Left colon (tissue), 2 donors: ENCODE measurements at regions not wholly inside any gene's neighbourhood (a gene's known extent, or its start where the extent isn't known, plus 50 kb on each side); places are given as distances from the start of the nearest gene placed in this dataset.
A peak's percentile ranks its signal among the peaks of the same experiment; 100 is the strongest.

Experiments used
- ATAC-seq: fragments of 200-7000 bp; cut with Tn5 transposase; one replicate; pipeline ENCODE4 v1.9.1; 2020; ENCODE audit warnings: mild to moderate bottlenecking, moderate library complexity
- DNase-seq, 2 donors: peaks; one replicate each; pipeline ENCODE4 v3.0.0-alpha.2; 2020
- intact Hi-C, 2 donors: fragments of 100-400 bp; cut with DNase I in 1 of 2; cut with micrococcal nuclease in 1 of 2; formaldehyde crosslinking; loops; one replicate each; pipeline versions ENCODE4 v1.11.2 to v1.14.0; 2022; cut with DNase I, micrococcal nuclease
- donor health status: DM: no; HTN: no; CAD: no.
- donor health status: DM: yes; HTN: yes; CAD: no.

GRCh38 chr1:234554218-234554697 lies 55.7 kb downstream of the IRF2BP2 start:
- ATAC-seq = no peak
- intact Hi-C loops = no loop called here
- peak in 1 of 2 donors; percentile 12 for DNase-seq

- ATAC-seq = no peak
- peak in 1 of 2 donors; percentile 5 for DNase-seq
- intact Hi-C loops = no loop called here
Observed at GRCh38 chr1:234553240-234554188, 56.5 kb downstream of the IRF2BP2 start.

GRCh38 chr1:234551032-234551378 lies 59.0 kb downstream of the IRF2BP2 start:
- ATAC-seq = no peak

GRCh38 chr1:234550341-234551031 lies 59.5 kb downstream of the IRF2BP2 start:
- intact Hi-C loops = no loop called here
- ATAC-seq = no peak

More at GRCh38 chr1:234551032-234551378, 59.0 kb downstream of the IRF2BP2 start:
- DNase-seq = no peak
- intact Hi-C loops = no loop called here

GRCh38 chr1:234549447-234550021 lies 60.4 kb downstream of the IRF2BP2 start:
- ATAC-seq = no peak
- intact Hi-C loops = no loop called here
- no peak for DNase-seq

More at GRCh38 chr1:234550341-234551031, 59.5 kb downstream of the IRF2BP2 start:
- DNase-seq = no peak

GRCh38 chr1:234546890-234547788 lies 62.8 kb downstream of the IRF2BP2 start:
- intact Hi-C loops = no loop called here
- ATAC-seq (no peak), DNase-seq (no peak)

GRCh38 chr1:234546387-234546704 lies 63.6 kb downstream of the IRF2BP2 start:
- intact Hi-C loops = no loop called here

GRCh38 chr1:234545517-234546386 lies 64.2 kb downstream of the IRF2BP2 start:
- ATAC-seq = peak; percentile 23
- peak in 1 of 2 donors; percentile 5 for DNase-seq
- intact Hi-C loops = no loop called here

More at GRCh38 chr1:234546387-234546704, 63.6 kb downstream of the IRF2BP2 start:
- ATAC-seq (no peak), DNase-seq (peak in 1 of 2 donors; percentile 2)

GRCh38 chr1:234544087-234544579 lies 65.2 kb upstream of the TARBP1 start:
- intact Hi-C loops = no loop called here
- DNase-seq (peak; percentile 76 to 79), ATAC-seq (peak; percentile 49)

GRCh38 chr1:234543442-234544086 lies 64.6 kb upstream of the TARBP1 start:
- no peak for ATAC-seq
- DNase-seq = peak; percentile 9 to 70
- intact Hi-C loops = no loop called here

GRCh38 chr1:234542211-234542850 lies 63.4 kb upstream of the TARBP1 start:
- peak in 1 of 2 donors; percentile 9 for DNase-seq
- intact Hi-C loops = no loop called here
- no peak for ATAC-seq

GRCh38 chr1:234541286-234541975 lies 62.5 kb upstream of the TARBP1 start:
- ATAC-seq (no peak), DNase-seq (peak in 1 of 2 donors; percentile 1)
- intact Hi-C loops = no loop called here

GRCh38 chr1:234540404-234540762 lies 61.4 kb upstream of the TARBP1 start:
- DNase-seq (peak in 1 of 2 donors; percentile 4), ATAC-seq (no peak)
- intact Hi-C loops = no loop called here

- DNase-seq = peak in 1 of 2 donors; percentile 1
- intact Hi-C loops = loop anchor here in 1 of 2 donors (5.0 kb wide), 1 partner anchor 42 kb away; no protein-coding TSS in a partner anchor
Observed at GRCh38 chr1:234539666-234540403, 60.9 kb upstream of the TARBP1 start.

More at GRCh38 chr1:234539666-234540403, 60.9 kb upstream of the TARBP1 start:
- ATAC-seq = no peak
